GM18951 (cell line): ENCODE measurements at regions not wholly inside any gene's neighbourhood (a gene's known extent, or its start where the extent isn't known, plus 50 kb on each side); places are given as distances from the start of the nearest gene placed in this dataset.

Experiments used
- POLR2A ChIP-seq: IDR thresholded peaks from 4 replicates; pipeline ENCODE4 v1.6.1; 2011; ENCODE audit warnings: mild to moderate bottlenecking; ENCODE audit not compliant: insufficient read length, insufficient read depth; ENCODE audit errors: extremely low read depth
- in situ Hi-C: fragments of 300-500 bp; cut with MboI; formaldehyde crosslinking; loops from one replicate; pipeline ENCODE4 v1.12.0; 2022; ENCODE audit warnings: low sequenced_read_pairs, mixed read lengths, inconsistent platforms; ENCODE audit not compliant: unreplicated experiment

DNA sequence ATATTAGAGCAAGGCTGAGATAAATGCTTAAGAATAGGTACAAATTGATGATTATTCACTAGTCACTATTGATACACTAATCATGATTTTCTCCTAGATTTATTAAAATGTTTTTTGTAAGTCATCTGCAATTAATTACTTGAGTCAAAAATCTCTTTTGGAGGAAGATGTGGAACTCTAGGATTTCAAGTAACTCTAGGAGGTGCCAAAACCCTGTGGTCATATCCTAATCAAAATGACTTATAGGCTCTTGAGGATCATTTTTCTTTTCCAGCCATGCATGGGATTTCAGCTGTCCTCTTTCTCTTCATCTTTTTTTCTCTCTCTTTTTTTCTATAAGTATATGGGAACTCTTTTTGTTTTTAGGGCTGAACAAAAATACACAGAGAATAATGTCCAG is 141.8 kb upstream of the CD180 start:
- in situ Hi-C loops: no loop called here

DNA sequence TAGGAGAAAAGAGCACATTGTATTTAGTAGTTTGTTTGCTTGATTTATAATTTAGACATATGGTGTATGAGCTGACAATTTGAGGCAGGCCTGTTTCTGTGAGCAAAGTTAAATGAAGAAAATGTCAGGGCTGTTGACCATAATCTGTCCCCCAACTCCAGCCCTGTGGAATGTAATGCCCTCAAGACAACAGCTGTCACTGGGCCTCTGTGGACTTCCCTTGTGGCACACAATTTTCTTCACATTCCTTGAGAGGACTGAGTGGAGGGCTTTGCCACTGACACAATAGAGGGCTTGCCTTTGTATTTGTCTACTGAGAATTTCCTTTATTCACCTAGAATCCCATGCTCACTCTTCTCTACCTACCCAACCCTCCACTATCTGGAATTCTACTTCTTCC is 141.2 kb upstream of the CD180 start:
- in situ Hi-C loops: no loop called here
- TF ChIP-seq POLR2A: no peak

More for the DNA sequence above, 141.8 kb upstream of the CD180 start:
- TF ChIP-seq POLR2A: no peak

DNA sequence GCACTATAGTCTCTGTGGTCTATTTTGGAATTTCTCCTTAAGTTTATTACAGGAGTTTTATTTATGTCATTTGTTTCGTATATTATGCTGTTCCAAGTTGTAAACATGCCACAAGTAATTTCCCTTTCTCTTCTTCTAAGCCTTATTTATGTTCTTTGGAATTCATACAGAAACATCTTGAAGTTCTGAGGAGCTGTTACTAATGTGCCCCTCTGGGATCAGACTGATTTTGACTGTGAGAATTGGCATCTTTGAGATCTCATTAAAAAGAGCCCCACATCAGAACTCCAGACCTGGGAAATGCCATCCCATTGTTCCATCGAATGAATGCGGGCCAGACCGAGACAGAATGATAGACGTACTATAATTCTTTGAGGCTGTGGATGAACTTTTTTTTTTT is 138.8 kb upstream of the CD180 start:
- in situ Hi-C loops: no loop called here
- no peak for TF ChIP-seq POLR2A

DNA sequence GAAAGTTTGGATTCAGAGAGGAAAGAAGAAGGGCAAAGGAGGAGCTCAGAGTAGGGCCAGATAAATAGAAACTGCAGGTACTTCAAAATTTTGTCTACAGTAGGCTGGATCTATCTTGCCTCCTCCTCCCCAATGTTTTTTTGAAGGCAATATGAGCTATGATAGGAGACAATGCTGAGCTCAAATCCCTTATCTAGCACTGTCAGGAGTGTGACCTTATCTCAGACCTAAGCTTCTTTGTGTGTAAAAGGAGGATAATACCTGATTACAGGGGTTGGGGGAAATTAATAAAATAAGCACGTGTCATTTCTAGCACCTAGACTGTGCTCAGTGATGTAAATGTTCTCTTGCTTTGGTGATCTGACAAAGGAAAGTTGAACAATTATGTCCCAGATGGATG is 137.8 kb upstream of the CD180 start:
- in situ Hi-C loops: no loop called here
- no peak for TF ChIP-seq POLR2A

DNA sequence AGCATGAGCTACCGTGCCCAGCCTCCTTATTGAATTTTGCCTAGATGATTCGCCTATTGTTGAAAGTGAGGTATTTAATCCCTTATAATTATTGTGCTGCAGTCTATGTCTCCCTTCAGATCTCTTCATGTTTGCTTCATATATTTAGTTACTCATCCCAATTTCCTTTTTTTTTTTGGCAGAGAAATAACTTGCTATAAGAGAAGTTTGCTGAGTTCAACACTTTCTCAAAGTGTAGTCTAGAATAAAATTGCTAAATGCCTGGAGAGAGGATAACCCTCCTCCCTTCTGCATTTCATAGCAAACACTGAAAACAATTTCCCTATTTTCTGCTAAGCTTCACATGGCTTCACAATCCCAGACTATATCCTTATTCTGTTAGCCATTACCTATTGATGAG is 136.6 kb upstream of the CD180 start:
- TF ChIP-seq POLR2A: no peak
- in situ Hi-C loops: no loop called here

DNA sequence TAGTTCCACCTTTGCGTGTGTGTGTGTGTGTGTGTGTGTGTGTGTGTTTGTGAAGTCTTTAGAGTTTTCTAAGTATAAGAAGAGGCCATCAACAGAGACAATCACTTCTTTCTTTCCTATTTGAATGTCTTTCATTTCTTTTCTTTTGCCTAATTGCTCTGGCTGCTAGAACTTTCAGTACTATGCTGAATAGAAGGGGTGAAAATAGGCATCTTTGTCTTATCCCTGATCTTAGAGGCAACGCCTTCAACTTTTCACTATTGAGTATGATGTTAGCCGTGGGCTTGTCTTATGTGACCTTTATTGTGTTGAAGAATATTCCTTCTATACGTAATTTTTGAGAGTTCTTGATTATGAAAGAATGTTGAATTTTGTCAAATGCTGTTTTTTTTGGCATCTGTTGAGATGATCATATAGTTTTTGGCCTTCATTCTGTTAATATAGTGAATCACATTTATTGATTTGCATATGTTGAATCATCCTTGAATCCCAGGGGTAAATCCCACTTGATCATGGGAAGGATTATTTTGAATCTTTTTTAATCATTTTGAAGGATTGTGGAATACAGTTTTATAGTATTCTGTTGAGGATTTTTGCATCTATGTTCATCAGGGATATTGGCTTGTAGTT is 134.8 kb upstream of the CD180 start:
- TF ChIP-seq POLR2A: no peak
- in situ Hi-C loops: no loop called here

DNA sequence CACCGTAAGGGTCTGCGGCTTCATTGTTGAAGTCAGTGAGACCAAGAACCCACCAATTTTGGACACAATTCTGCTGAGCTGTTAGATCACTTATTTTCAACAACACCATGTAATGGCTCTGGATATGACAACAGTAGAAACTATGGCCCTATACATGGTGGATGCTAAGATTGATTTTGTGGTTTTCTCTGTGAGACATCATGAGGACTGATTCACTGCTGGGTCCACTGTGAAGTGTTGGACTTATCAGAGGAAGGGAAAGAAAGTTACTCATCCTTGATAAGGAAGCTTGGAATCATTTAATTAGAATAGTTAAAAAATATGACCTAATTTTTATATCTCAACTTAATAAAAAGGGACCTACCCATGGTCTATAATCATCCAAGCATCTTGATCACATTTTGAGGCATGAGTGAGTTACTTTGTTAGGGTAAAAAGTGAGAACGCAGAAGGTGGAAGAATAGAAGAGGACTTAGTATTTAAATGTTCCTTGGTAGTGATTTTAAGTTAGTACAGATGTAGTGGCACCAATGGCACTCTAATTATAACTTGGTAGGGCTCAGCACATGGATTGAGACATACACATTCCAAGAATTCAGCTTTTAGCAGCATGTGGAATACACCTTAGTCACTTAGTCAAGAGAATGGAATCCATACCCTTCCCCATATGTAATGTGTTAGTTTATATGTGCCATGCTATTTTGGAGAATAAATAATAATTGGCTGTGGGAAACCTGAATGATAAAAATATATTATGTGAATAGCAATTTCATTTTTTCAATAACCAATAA is 123.5 kb upstream of the CD180 start:
- in situ Hi-C loops: no loop called here
- TF ChIP-seq POLR2A: no peak

DNA sequence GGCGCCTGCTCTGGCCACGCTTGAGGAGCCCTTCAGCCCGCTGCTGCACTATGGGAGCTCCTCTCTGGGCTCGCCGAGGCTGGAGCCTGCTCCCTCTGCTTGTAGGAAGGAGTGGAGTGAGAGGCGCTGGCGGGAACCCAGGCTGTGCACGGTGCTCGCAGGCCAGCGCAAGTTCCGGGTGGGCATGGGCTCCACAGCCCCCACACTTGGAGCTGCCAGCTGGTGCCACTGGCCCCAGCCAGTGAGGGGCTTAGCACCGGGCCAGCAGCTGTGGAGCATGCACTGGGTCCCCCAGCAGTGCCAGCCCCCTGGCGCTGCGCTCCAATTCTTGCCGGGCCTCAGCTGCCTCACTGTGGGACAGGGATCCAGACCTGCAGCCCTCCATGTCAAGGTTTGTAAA is 122.1 kb upstream of the CD180 start:
- TF ChIP-seq POLR2A: no peak
- in situ Hi-C loops: no loop called here

DNA sequence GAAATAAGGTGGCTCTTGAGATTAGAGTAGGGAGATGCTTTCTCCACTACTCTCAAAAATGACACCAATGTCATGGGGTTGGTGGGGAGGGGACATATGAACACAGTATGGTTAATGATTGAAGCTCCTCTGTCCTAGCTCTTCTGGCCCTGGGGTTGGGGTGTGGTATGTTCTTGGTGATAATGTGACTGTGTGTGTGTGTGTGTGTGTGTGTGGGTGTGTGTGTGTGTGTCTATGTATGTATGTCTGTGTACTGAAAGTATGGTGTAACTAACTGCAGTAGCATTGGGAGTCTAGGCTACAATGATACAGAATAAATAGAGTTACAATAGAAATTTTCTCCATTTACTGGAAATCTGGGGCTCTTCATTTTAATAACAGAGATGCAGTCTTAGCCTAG is 121.0 kb upstream of the CD180 start:
- in situ Hi-C loops: no loop called here
- no peak for TF ChIP-seq POLR2A

DNA sequence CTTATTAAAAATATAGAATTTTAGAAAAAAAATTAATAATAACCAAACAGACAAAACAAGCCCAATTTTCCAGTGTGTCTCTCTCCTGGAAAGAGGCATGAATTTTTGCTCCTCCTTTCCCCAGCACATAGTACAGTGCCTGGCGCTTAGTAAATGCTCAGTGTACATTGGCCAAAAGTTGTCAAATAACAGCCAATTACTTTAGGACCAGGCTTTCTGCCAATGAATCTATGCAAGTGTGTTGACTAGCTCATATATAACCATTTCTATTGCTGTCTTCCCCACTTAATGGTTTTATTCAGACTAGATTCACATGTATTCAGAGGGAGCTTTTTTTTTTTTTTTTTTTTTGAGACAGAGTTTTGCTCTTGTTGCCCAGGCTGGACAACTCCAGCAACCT is 120.1 kb upstream of the CD180 start:
- in situ Hi-C loops: no loop called here
- no peak for TF ChIP-seq POLR2A

DNA sequence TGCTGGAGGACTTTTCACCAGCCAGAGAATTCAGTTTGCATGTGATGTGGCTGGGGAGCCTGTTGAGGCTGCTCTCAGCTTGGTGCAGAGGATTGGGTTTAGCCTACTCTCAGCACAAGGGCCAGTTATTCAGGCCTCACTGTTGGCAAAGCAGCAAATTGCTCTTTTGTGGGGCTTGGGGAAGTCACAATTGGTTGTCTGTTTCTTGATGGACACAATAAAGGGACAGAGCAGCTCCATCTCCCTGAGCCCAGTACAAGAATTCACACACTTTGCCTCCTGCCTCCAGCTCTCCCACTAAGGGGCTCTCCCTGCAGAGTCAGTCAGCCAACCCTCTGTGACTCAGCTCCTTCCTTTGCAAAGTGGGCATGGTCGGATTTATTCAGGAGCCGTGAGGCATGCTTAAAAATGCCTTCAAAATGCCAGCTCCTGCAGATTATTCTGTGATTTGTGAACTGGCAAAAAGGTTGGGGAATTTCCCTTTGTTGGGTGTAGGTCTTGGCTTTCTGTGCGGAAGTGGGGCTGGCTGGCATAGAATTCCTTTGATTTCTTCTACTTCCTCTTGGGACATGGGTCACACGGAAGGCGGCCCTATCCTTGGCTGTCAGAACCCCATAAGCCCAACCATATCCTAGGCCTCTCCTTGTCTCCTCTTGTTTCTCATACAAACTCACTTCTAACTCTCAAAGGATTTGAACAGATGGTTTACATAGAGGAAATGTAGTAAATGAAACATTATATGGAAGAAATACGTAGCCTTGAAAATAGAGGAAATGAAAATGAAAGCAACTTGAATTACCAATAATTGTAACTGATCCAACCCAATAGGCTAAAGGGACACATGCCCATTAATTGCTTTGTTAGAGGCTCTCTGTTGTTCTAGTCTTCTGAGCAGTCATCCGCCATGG is 118.7 kb upstream of the CD180 start:
- in situ Hi-C loops: no loop called here
- no peak for TF ChIP-seq POLR2A

DNA sequence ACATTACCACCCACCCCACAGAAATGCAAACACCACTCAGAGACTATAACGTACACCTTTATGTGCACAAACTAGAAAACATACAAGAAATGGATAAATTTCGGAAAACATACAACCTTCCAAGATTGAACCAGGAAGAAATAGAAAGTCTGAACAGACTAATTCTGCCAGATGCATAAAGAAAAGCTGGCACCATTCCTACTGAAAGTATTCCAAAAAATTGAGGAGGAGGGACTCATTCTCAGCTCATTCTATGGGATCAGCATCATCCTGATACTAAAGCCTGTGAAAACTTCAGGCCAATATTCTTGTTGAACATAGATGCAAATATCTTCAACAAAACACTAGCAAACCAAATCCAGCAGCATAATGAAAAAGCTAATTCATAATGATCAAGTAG is 115.1 kb upstream of the CD180 start:
- in situ Hi-C loops: no loop called here

DNA sequence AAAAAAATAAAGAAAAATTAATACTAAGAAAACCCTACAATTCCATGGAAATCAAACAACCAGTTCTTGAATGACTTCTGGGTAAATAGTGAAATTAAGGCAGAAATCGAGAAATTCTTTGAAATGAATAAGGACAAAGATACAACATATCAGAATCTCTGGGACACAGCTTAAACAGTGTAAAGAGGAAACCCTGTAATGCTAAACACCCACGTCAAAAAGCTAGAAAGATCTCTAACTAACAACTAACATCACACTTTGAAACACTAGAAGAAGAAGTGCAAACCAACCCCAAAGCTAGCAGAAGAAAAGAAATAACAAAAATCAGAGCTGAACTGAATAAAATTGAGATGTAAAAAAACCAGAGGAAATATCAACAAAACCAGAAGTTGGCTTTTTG is 114.6 kb upstream of the CD180 start:
- no peak for TF ChIP-seq POLR2A
- in situ Hi-C loops: no loop called here

More for the DNA sequence above, 115.1 kb upstream of the CD180 start:
- TF ChIP-seq POLR2A: no peak
